Astrocyte of the spinal cord (primary cell): ENCODE measurements at regions not wholly inside any gene's neighbourhood (a gene's known extent, or its start where the extent isn't known, plus 50 kb on each side); places are given as distances from the start of the nearest gene placed in this dataset.
A peak's percentile ranks its signal among the peaks of the same experiment; 100 is the strongest.

ENCODE experiments used
- DNase-seq: peaks from one replicate; pipeline ENCODE4 v3.0.0; 2011; ENCODE audit warnings: low read depth, low spot score
- H3K4me3 ChIP-seq: 2 replicates; pipeline ENCODE4 v1.5.1; 2011; ENCODE audit warnings: low read depth, mild to moderate bottlenecking, low read length, moderate library complexity
- CTCF ChIP-seq: IDR thresholded peaks from 2 replicates; pipeline ENCODE4 v1.5.1; 2012; ENCODE audit warnings: low read depth, mild to moderate bottlenecking, low read length, inconsistent platforms
- in situ Hi-C: cut with HindIII; loops from 2 replicates; pipeline ENCODE4 v1.10.0; 2017; ENCODE audit warnings: low sequenced_read_pairs

- no peak for TF ChIP-seq CTCF
- in situ Hi-C loops: no loop called here
- no peak for DNase-seq
- no peak overlapping the region for H3K4me3 ChIP-seq
Observed at GRCh38 chr14:50001999-50002925, 109.4 kb downstream of the ARF6 start.

GRCh38 chr14:50002926-50003212, 110.0 kb downstream of the ARF6 start:
- no peak for DNase-seq
- TF ChIP-seq CTCF: no peak
- peak overlapping the region; percentile 31 for H3K4me3 ChIP-seq
- in situ Hi-C loops: no loop called here

GRCh38 chr14:50003213-50004021, 110.5 kb downstream of the ARF6 start:
- no peak for TF ChIP-seq CTCF
- peak overlapping the region; percentile 31 for H3K4me3 ChIP-seq
- in situ Hi-C loops: no loop called here
- DNase-seq: peak; percentile 66

- H3K4me3 ChIP-seq: no peak overlapping the region
- no peak for DNase-seq
- TF ChIP-seq CTCF: no peak
- in situ Hi-C loops: no loop called here
Observed at GRCh38 chr14:50006141-50006540, 110.2 kb downstream of the VCPKMT start.

- no peak overlapping the region for H3K4me3 ChIP-seq
- no peak for TF ChIP-seq CTCF
- DNase-seq: no peak
- in situ Hi-C loops: no loop called here
Observed at GRCh38 chr14:50007123-50007903, 109.1 kb downstream of the VCPKMT start.

- no peak for DNase-seq
- in situ Hi-C loops: no loop called here
- TF ChIP-seq CTCF: no peak
- no peak overlapping the region for H3K4me3 ChIP-seq
Observed at GRCh38 chr14:50008562-50008961, 107.8 kb downstream of the VCPKMT start.
